ENCODE measurements at regions not wholly inside any gene's neighbourhood (a gene's known extent, or its start where the extent isn't known, plus 50 kb on each side); places are given as distances from the start of the nearest gene placed in this dataset.

DNA sequence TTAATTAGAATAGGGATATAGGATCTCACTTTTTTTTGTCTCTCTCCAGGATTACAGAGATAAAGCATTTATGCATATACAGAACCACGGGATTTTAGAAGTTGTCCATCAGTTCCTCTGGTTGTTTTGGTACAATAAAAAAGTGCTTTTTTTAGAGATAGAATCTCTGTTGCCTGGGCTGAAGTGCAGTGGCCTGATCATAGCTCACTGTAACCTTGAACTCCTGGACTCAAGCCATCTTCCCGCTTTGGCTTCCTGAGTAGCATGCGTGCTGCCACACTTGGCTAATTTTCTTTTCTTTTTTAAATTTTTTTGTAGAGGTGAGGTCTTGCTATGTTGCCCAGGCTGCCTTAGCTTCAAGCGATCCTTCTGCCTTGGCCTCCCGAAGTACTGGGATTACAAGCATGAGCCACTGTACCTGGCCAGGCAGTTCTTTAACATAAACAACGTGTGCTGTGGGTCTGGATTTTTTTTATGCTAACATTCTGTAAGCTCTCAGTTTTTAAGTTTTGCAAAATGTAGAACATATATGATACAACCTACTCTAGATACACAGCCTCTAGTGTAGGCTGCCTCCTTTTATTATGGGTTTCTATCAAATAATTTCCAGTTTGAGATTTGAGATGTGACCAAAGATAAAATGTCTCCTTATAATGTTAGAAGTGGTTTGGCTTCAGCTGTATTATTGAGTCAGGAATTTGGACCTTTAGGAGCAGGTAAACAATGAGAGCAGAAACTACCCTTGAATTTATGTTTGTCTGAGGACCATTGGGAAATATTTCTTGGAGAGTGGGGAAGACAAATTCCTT is 57.4 kb upstream of the ULK4 start:
- TF ChIP-seq EZH2phosphoT487 (IDR thresholded peaks at IDR 0.05; ENCODE audit: unreplicated experiment) (no peak), EZH2 (IDR thresholded peaks at IDR 0.05; ENCODE audit: low read depth, unreplicated experiment) (no peak), POLR2AphosphoS5 (IDR thresholded peaks at IDR 0.05; ENCODE audit: low read depth) (no peak), ZNF331 (CRISPR knock-in tag; IDR thresholded peaks at IDR 0.05; ENCODE audit: low read depth) (no peak), NANOG (IDR thresholded peaks at IDR 0.05; ENCODE audit: borderline replicate concordance) (no peak), JUNB (IDR thresholded peaks at IDR 0.05; ENCODE audit: unreplicated experiment) (no peak)
- TF ChIP-seq, protein P1, sequence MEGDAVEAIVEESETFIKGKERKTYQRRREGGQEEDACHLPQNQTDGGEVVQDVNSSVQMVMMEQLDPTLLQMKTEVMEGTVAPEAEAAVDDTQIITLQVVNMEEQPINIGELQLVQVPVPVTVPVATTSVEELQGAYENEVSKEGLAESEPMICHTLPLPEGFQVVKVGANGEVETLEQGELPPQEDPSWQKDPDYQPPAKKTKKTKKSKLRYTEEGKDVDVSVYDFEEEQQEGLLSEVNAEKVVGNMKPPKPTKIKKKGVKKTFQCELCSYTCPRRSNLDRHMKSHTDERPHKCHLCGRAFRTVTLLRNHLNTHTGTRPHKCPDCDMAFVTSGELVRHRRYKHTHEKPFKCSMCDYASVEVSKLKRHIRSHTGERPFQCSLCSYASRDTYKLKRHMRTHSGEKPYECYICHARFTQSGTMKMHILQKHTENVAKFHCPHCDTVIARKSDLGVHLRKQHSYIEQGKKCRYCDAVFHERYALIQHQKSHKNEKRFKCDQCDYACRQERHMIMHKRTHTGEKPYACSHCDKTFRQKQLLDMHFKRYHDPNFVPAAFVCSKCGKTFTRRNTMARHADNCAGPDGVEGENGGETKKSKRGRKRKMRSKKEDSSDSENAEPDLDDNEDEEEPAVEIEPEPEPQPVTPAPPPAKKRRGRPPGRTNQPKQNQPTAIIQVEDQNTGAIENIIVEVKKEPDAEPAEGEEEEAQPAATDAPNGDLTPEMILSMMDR (conservative IDR thresholded peaks at IDR 0.05; ENCODE audit: low read depth in 2 of 2), result no peak
- TF ChIP-seq, protein P2, sequence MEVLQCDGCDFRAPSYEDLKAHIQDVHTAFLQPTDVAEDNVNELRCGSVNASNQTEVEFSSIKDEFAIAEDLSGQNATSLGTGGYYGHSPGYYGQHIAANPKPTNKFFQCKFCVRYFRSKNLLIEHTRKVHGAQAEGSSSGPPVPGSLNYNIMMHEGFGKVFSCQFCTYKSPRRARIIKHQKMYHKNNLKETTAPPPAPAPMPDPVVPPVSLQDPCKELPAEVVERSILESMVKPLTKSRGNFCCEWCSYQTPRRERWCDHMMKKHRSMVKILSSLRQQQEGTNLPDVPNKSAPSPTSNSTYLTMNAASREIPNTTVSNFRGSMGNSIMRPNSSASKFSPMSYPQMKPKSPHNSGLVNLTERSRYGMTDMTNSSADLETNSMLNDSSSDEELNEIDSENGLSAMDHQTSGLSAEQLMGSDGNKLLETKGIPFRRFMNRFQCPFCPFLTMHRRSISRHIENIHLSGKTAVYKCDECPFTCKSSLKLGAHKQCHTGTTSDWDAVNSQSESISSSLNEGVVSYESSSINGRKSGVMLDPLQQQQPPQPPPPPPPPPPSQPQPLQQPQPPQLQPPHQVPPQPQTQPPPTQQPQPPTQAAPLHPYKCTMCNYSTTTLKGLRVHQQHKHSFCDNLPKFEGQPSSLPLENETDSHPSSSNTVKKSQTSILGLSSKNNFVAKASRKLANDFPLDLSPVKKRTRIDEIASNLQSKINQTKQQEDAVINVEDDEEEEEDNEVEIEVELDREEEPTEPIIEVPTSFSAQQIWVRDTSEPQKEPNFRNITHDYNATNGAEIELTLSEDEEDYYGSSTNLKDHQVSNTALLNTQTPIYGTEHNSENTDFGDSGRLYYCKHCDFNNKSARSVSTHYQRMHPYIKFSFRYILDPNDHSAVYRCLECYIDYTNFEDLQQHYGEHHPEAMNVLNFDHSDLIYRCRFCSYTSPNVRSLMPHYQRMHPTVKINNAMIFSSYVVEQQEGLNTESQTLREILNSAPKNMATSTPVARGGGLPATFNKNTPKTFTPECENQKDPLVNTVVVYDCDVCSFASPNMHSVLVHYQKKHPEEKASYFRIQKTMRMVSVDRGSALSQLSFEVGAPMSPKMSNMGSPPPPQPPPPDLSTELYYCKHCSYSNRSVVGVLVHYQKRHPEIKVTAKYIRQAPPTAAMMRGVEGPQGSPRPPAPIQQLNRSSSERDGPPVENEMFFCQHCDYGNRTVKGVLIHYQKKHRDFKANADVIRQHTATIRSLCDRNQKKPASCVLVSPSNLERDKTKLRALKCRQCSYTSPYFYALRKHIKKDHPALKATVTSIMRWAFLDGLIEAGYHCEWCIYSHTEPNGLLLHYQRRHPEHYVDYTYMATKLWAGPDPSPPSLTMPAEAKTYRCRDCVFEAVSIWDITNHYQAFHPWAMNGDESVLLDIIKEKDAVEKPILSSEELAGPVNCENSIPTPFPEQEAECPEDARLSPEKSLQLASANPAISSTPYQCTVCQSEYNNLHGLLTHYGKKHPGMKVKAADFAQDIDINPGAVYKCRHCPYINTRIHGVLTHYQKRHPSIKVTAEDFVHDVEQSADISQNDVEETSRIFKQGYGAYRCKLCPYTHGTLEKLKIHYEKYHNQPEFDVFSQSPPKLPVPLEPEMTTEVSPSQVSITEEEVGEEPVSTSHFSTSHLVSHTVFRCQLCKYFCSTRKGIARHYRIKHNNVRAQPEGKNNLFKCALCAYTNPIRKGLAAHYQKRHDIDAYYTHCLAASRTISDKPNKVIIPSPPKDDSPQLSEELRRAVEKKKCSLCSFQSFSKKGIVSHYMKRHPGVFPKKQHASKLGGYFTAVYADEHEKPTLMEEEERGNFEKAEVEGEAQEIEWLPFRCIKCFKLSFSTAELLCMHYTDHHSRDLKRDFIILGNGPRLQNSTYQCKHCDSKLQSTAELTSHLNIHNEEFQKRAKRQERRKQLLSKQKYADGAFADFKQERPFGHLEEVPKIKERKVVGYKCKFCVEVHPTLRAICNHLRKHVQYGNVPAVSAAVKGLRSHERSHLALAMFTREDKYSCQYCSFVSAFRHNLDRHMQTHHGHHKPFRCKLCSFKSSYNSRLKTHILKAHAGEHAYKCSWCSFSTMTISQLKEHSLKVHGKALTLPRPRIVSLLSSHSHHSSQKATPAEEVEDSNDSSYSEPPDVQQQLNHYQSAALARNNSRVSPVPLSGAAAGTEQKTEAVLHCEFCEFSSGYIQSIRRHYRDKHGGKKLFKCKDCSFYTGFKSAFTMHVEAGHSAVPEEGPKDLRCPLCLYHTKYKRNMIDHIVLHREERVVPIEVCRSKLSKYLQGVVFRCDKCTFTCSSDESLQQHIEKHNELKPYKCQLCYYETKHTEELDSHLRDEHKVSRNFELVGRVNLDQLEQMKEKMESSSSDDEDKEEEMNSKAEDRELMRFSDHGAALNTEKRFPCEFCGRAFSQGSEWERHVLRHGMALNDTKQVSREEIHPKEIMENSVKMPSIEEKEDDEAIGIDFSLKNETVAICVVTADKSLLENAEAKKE (CRISPR knock-in tag; IDR thresholded peaks at IDR 0.05), result no peak
